SW480 (cell line): ENCODE measurements at regions not wholly inside any gene's neighbourhood (a gene's known extent, or its start where the extent isn't known, plus 50 kb on each side); places are given as distances from the start of the nearest gene placed in this dataset.

Experiments
- DNase-seq: peaks from one replicate; pipeline ENCODE4 v3.0.0-alpha.2; 2016; ENCODE audit warnings: low spot score

DNA sequence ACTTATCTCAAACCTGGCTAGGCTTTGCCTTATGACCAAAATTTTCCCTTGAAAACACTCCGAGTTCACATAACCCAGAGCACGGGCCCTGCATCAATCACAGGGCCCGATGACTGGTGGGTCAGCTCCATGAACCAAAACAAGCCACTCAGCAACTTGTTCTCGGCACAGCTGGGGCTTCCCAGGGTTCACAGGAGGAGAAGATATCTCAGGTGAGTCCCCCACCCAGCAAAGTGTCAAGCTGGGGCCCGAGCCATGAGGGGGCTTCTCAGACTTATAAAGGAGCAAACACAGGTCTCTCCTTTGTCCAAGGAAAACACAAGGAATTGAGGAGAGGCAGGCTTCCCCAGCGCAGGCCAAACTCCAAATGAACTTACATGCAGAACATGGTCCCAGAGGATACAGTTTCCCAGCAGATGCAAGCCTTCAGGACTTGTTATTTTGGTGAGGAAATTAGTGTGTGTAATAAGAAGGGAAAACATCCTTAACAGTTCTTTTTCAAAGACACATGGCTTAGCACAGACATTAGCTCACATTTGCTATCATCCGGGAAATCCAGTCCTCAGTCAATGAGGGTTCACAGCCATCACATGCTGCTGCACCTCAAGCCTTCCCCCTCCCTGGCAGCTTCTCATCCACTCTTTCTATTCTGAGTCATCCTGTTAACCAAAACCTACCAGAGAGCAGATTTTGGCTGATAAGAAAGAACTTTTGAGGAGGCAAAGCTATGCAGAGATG lies 98.1 kb upstream of the NFIA start:
- no peak for DNase-seq

DNA sequence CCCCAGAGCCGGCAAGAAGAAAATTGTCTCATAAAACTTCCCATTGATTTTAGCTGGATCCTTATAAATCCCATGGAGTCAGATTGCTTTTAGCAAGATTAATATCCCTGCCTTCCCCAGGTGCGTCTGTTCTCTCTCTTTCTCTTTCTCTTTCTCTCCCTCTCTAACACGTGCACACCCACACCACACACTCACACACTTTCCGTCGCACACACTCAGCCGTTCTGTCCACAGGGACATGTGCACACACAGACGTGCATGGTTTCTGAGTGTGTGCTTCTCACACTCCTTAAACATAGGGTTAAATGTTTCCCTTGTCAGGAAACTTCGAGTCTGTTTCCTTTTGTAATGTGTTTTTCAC lies 98.7 kb upstream of the NFIA start:
- no peak for DNase-seq

DNA sequence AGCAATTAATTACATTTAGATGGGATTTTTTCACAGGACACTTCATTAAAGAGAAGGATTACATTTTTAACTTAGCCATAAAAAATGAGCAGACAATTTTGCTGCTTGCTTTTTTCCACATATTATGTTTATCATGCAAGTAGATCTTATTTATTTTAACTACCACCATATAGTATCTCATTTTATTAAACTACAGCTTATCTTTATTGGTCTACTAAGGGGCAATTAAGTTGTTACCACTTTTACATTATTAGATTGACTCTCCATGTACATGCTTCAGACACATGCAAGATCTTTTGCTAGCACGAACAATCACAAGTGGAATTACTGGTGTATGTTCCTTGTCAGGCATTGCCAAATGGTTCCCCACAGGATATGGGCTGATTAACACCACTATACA lies 99.8 kb upstream of the NFIA start:
- no peak for DNase-seq

DNA sequence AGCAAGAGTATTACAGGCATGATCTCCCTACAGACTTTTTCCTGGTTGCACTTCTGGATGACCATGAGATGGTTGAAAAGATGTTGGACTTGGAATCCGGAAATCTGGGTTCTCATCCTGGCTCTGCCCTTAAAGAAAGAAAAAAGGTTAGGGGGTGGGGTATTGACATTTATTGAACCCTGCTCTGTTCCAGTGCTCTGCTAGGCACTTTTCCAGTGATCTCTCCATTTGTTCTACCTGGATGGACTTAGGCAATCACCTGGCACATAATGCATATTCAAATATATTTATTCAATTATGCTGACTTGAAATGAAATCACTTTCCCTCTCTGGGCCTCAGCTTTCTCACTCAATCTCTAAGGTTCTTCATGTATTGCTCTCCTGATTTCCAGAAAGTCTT lies 101.0 kb upstream of the NFIA start:
- DNase-seq: no peak

DNA sequence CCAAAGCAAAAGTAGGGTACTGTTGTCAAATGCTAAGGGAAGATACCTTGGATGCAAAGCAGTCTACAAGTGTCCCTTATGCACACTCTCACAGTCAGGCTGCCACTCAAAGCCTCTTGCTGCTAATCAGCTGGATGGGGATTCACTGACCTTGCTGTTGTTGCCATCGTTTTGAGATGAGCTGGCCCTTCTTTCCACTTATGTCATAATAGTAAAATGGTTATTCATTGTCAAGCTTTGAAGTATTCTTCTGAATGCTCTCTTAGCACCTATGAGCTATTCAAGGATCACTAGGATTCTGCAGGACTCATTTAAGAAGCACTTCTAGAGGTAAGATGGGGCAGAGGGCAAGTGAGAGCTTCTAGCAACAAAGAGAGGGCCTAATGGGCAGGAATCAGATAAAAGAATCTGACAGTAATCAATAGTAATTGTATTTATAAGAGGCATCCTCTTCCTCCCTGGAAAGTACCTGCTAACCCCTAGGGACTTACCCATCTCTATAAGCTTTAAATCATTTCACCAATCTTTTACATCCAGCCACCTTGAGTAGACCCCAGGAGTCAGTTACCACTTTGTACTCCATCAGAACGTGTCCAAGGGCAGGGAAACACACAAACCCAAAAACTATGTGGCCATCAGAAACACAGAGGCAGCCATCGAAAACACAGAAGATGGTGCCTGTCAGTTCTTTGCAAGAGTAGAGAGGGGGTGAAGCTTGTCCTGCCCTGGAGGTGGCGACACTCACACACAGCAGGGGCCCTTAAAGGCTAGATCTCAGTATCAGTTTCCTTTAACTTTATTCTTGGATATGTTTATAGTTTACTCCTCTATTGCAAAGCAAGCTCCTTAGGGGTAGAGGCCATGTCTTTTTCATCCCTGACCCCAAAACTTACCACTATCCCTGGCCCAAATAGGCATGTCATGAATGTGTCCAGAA lies 103.7 kb upstream of the NFIA start:
- DNase-seq: peak; percentile 38

DNA sequence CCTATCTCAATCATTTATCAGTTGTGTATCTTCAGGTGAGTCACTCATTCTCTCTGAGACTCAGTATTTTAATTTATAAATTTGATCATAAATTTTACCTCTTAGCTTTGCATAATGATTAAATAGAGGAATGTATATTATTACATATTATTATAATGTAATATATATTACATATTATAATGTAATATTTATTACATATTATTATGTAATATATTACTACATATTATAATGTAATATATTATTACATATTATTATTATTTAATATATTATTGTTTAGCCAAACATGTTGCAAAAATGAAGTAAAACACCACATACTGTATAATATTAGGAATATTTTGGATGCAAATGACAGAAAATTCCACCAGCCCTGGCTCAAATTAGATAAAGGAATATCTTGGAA lies 104.7 kb upstream of the NFIA start:
- DNase-seq: no peak

DNA sequence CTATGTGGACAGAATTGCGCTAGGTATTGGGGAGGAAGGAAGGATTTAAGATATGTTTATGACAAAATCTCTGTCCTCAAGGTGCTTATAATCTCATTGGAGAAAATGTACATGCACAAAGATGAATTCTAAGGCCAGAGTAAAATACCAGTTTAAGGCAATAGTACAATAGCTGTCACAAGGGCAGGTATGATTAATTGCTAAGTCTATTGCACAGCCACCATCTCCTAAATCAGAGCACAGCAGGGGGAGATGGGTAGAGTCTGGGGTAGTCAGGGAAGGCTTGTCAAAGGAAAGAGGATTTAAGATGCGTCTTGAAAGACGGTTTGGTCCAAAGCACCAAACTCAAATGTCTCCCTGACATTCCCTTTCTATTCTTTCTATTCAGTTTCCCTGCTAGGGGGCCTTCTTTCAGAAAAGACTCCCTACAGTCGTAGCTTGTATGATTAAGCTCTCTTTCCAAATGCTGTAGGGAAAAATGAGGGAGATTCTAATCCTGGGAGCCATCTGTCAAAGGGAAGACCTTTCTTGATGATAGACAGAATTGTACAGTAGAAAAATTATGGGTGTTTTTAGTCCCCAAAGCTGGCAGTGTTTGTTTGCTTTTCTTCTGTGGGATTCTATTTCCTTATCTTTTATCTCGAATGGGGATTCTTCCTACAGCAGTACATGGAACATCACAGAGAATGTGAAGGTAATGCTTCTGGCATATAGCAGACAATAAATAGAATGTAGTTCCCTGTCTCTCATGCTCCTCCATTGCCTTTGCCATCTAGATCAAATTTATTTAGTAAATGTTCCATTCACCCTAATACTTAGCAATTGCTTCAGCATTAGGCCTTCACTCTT lies 107.6 kb upstream of the NFIA start:
- DNase-seq: no peak

DNA sequence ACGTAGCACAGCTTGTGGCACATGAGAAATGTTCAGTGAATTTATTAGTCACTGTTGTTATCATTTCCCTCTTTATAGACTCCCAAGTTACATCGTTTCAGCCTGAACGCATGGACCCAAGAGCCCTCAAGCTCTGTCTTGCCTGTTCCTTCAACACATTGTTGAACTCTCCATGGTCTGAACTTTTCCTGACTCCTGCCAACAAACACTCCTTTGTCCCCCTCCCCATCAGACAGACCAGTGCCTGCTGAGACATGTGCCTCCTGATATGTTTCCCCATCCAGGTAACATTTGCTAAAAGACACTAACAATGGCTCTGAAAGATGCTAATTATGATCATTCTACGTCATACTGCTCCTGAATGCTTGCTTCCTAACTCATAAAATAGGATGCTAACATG lies 108.7 kb upstream of the NFIA start:
- no peak for DNase-seq

DNA sequence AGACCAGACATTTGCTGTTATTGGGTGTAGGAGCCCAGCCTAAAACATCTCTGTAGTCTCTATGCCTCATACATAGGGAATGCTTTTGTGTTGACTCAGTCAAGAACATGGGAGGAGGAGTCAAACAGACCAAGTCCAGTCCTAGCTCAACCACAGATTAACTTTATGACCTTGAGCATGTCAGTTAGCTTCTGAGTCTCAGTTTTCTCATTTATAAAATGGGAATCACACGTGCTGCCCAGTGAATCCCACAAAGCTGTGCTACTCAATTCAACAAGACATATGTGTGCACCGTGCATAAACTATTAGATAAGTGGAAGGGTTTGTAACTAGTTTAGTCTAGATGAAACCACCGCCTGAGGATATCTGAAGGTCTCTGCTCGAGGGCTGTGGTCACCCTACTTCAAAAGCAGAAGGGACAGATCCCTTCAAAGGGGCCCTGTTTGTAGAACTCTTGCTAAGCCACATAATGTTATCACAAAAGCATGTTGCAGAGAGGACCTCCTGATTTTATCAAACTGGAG lies 109.5 kb upstream of the NFIA start:
- peak; percentile 79 for DNase-seq

DNA sequence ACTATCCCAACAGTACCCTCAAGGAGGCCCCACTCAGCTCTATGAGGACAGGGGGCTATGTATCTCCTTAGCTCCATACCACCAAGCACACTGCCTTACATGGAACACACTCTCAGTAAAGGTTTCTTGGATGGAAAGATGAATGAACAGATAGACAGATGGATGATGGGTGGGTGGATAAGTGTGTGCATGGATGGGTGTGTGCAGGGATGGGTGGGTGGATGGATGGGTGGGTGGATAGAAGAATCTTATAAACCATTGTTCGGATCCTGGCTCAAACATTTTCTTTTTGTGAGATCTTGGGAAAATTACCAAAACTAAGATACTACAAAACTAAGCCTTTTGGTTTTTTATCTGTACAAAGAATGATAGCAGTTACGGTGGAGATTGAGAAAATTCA lies 111.0 kb upstream of the NFIA start:
- no peak for DNase-seq

DNA sequence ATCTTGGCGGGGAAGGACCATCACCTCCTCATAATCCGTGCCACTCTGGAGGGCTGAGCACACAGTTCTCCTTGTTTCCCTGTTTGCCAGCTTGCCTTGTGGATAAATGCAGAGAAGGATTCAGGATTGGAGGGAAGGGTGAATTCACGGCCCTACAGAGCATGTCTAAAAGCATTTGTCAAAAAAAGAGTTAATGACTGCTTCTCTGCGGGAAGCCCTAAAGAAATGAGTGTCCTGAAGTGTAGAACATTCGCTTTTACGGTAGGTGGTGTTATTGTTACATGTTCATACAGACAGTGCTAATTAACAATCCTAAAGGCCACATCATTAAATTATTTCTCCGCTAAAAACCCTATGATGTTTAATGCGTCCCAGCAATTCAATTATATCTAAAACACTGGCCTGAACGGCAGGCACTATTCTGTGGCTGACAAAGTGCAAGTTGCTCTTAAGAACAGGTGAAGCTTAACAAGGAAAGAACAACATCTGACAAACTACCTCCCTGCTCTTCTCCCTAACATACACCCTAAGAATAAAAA lies 112.3 kb upstream of the NFIA start:
- DNase-seq: peak; percentile 69

DNA sequence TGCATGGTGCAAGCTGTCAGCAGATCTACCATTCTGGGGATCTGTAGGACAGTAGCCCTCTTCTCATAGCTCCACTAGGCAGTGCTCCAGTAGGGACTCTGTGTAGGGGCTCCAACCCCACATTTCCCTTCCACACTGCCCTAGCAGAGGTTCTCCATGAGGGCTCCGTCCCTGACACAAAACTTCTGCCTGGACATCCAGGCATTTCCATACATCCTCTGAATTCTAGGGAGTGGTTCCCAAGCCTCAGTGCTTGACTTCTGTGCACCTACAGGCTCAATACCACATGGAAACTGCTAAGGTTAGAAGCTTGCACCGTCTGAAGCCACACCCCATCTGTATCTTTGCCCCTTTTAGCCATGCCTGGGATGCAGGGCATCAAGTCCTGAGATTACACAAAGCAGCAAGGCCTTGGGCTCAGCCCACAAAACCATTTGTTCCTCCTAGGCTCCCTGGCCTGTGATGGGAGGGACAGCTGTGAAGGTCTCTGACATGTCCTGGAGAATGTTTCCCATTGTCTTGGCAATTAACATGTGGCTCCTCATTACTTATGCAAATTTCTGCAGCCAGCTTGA lies 117.0 kb upstream of the NFIA start:
- no peak for DNase-seq

DNA sequence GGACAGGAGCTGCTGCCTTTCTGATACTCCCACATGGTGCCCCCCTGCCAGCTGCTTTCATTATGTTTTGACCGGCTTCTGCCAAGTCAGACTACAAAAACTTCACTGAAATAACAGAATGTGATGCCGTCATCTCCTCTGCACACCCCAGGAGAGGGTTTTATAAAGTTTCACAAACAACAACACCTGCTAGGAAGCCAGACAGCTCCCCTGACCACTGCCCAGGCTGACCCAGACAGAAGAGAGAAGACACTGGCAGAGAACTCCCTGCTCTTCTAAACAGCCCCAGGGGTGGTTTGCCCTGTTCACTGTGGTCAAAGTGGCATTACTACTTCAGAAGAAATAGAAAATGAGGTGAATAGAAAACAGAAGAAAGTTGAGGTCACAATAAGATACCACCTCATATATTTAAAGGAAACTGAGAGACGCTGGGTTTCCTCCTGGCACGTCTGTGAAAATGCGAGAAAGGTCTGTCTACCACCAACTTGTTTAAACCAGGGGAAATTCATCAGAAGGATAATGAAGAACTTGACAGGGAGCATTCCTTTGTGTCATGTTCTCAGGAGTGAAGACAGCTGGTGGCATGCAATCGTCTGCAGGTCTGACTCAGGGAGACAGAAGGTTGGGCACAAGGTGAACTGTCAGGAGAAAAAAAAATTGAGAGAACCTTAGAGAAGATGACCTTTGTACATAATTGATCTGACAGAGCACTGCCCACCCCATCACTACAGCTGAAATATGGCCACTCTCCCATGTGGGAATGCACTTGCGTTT lies 119.0 kb upstream of the NFIA start:
- no peak for DNase-seq

DNA sequence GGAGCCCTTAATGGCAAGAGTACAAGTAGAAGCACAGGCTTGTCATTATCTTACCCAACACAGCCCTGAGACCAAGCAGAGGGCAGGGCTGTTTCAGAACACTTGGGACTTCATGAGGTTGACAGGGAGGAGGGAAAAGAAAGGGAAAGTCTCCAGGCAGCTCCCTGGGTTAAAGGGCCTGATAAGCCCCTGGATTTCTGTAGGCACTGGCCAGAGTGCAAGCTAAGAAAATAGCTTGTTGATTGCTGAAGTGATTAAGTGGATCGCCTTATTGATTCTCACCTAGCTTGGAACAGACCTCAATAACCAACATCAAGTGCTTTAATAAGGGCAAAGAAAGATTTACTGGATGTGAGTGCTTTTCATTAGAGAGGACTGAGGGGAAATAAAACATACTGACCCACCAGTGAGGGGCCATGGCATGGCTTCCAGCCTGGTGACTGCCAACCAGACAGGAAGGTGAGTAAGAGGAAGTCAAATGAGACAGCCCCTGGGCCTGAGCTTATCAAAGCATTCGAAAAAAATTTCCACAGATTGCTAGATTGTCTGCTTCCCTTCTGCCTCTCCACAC lies 121.4 kb upstream of the NFIA start:
- no peak for DNase-seq

DNA sequence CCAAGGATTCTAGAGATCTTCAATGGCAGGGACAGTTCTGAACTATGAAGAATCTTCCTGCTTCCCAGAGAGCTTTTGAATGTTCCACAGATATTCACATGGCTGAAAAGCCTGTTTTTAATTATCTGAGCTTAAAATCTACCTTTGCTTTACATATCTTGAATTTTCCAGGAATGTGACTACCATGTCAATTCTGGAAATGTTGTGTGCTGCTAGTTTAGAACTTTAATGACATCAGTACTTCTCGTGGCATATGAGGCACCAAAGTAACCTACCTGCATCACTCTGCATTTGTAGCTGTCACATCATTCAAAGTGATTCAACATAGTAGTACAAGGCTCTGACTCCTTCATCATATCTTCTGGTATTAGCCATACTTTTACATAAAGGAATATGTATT lies 122.7 kb upstream of the NFIA start:
- DNase-seq: no peak

DNA sequence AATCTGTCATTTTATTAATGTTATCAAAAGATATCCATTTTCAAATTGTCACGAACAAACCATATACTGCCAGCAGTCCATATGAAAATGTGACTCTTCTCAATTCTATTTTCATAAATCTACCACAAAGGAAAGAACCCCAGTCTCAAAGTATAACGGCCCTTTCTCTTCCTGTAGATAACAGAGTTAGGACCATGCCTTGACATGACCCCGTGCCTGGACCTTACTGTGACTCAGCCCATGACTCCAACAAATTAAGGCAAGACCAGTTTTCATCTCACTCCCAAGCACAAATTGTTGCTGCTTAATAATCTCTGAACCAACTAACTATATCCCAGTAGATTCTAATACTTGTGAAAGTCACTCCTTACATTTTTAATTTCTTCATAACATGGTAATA lies 124.4 kb upstream of the NFIA start:
- DNase-seq: no peak

DNA sequence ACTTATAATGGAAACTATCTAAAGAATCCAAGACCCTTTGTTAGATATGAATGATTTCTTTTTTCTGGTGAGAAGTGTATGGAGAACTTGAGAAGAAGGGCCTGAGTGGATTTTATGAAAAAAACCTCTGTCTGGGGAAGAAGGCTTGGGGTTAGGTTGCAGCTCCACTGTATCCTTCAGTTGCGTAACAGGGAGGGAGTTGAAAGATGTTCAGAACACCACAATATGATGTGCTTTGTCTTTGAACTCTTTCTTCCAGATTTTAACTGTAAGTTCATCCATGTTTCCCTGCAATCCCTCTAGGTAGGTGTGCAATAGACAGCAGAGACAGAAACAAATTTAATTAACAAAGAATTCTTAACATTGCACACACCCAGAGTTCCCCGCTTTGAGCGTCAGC lies 125.8 kb upstream of the NFIA start:
- DNase-seq: no peak

DNA sequence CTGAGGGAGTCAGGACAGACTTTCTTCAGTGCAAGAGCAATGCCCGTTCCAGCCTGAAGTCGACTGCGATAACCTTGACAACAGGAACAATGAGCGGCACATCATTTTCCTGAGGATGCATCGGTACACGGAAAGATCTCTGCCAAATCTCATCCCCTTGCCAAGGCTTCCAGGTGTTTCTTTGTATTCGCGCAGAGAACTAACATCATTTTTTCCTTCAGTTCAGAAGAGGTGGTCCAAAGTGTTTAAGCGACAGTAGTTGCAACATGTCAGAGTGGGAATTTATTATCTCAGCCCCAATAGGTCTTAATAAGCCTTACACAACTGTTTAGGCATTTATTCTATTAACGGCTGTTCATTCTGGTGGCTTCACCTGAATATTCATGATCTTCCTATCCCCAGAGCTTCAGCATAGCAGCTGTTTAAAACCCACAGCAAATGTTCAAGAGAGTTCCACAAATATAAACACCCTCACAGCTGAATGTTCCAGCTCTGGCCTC lies 129.7 kb upstream of the NFIA start:
- DNase-seq: no peak

DNA sequence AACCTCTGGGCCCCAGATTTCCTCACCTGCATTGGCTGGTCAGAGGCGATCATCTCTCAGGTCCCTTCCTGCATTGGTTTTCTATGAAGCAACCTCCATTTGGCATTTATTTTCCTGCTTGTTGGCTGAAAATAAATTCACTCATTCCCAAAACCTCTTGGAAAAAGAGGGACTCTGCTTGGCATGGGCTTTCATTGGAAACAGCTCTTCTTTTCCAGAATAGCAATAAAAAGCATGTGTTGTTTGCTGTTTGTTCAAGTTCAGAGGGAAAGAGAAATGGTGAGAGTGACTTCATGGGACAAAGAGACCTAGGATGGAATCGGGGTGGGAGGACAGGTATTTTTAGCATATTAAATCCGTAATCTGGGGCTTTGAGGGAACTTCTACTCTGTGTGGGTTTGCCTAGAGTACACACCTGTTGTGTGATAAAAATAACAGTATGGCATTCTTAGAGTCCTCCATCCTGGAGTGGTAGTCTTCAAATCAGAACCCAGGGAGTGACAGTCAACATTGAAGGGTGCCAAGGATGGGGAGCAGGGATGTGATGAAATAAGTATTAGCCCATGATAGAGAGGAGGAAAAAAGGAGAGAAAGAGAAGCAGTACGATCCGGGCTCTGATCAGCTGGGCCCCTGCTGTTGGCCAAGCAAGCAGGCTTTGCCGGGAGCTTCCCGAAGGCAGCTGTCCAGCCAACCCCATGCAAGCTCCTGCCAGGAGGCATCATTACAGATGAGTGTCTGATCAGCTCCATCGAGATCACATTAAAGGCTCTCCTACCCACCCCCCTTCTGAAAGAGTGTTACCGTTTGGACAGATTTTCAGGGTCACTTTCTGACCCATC lies 131.9 kb upstream of the NFIA start:
- DNase-seq: no peak

DNA sequence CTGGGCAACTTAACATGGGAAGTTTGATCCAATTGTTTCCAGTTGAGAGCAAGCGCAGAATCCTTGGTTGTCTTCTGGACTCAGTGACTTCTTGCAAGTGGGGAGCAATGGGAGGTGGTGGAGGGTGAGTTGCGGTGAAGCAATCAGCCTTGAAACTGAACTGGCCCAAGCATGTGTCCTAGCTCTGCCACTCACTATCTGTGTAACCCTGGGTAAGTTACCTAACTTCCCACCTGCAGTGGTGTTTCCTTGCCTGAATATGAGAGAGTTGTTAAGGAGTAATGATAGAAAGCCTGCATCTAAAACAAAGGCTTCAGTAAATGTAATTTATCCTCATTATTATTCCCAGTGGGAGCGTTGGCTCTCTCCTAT lies 132.5 kb upstream of the NFIA start:
- DNase-seq: no peak
